GM12878 (cell line): ENCODE measurements at regions not wholly inside any gene's neighbourhood (a gene's known extent, or its start where the extent isn't known, plus 50 kb on each side); places are given as distances from the start of the nearest gene placed in this dataset.

Experiments used
- CBFB ChIP-seq: IDR thresholded peaks from 2 replicates; pipeline ENCODE4 v1.6.1; 2016; ENCODE audit warnings: antibody characterized with exemption, low read depth
- CTCF ChIP-seq, 3 experiments: IDR thresholded peaks in 2 of 3; conservative IDR thresholded peaks in 1 of 3; 2 replicates each; pipeline ENCODE4 v1.5.1; 2011; ENCODE audit warnings: low read depth in 3 of 3, low read length in 3 of 3, mild to moderate bottlenecking in 3 of 3, control low read depth in 2 of 3, moderate library complexity in 2 of 3, inconsistent platforms in 1 of 3, mixed read lengths in 1 of 3; ENCODE audit not compliant: control insufficient read depth in 2 of 3, insufficient read depth in 1 of 3; ENCODE audit errors: extremely low read depth in 1 of 3
- JUND ChIP-seq: IDR thresholded peaks from 2 replicates; pipeline ENCODE4 v1.6.1; 2012; ENCODE audit warnings: low read depth, mild to moderate bottlenecking, low read length, improper control_type of control experiment, moderate library complexity
- MEF2B ChIP-seq: fragments of 450-650 bp; IDR thresholded peaks from 2 replicates; pipeline ENCODE4 v1.6.1; 2018; ENCODE audit warnings: mild to moderate bottlenecking, moderate library complexity; ENCODE audit not compliant: partially characterized antibody, poor library complexity, severe bottlenecking
- SIX5 ChIP-seq: IDR thresholded peaks from 2 replicates; pipeline ENCODE4 v1.6.1; 2011; ENCODE audit warnings: mild to moderate bottlenecking, low read depth, low read length, moderate library complexity; ENCODE audit not compliant: severe bottlenecking
- USF2 ChIP-seq: IDR thresholded peaks from 2 replicates; pipeline ENCODE4 v1.6.1; 2011; ENCODE audit warnings: low read depth, low read length, improper control_type of control experiment, borderline replicate concordance
- ZNF207 ChIP-seq: fragments of 450-650 bp; IDR thresholded peaks from 2 replicates; pipeline ENCODE4 v1.6.1; 2014; ENCODE audit warnings: antibody characterized with exemption, mild to moderate bottlenecking, borderline replicate concordance

- no peak for TF ChIP-seq MEF2B
- no peak for TF ChIP-seq CTCF (IDR thresholded peaks at IDR 0.05 in 2 of 3, conservative IDR thresholded peaks at IDR 0.05 in 1 of 3; ENCODE audit: control insufficient read depth in 2 of 3, extremely low read depth in 1 of 3, insufficient read depth in 1 of 3, low read depth in 3 of 3, low read length in 3 of 3)
- no peak for TF ChIP-seq JUND
- no peak for TF ChIP-seq ZNF207
- TF ChIP-seq USF2 = no peak
- no peak for TF ChIP-seq SIX5
- TF ChIP-seq CBFB = no peak
Measured at GRCh38 chr2:158894572-158894971, 73.9 kb upstream of the TANC1 start.
